IMR-90 (cell line): ENCODE measurements at regions not wholly inside any gene's neighbourhood (a gene's known extent, or its start where the extent isn't known, plus 50 kb on each side); places are given as distances from the start of the nearest gene placed in this dataset.

Source experiments
- ATAC-seq: fragments of 200-7000 bp; cut with Tn5 transposase; 2 replicates; pipeline ENCODE4 v1.9.1; 2020; ENCODE audit warnings: low read depth, mild to moderate bottlenecking, moderate library complexity
- BruUV-seq: library from RNA; stranded (reverse); fragments of 400-500 nt; replicated peaks from 2 replicates; lab custom pipeline; 2021; lab: Mats Ljungman, UMichigan
- CTCF ChIA-PET: fragments of 300-600 bp; formaldehyde crosslinking; extraction: SDS; loops from one replicate; lab custom pipeline; 2021; ENCODE audit warnings: antibody characterized with exemption; lab: Yijun Ruan, JAX
- POLR2A ChIA-PET: fragments of 300-600 bp; sonication (Branson Sonifier 250); formaldehyde crosslinking; loops from one replicate; lab custom pipeline; 2022; ENCODE audit warnings: antibody characterized with exemption; ENCODE audit not compliant: unreplicated experiment; lab: Charles Lee
- DNase-seq: peaks from one replicate; pipeline ENCODE4 v3.0.0; 2013
- H2AFZ ChIP-seq: replicated peaks from 2 replicates; pipeline ENCODE3; 2013; ENCODE audit warnings: low read length, mild to moderate bottlenecking; ENCODE audit not compliant: poor library complexity
- H2AK5ac ChIP-seq: 2 replicates; pipeline ENCODE4 v1.6.1; 2013; ENCODE audit warnings: low read depth, low read length, inconsistent platforms
- H2AK9ac ChIP-seq: replicated peaks from 2 replicates; pipeline ENCODE3; 2013; ENCODE audit warnings: mild to moderate bottlenecking, low read depth, low read length, moderate library complexity; ENCODE audit not compliant: poor library complexity
- H2BK120ac ChIP-seq: 2 replicates; pipeline ENCODE4 v1.6.1; 2013; ENCODE audit warnings: low read depth, low read length, inconsistent platforms
- H2BK15ac ChIP-seq: 3 replicates; pipeline ENCODE4 v1.6.1; 2013; ENCODE audit warnings: low read depth, low read length, inconsistent platforms
- H2BK20ac ChIP-seq: 2 replicates; pipeline ENCODE4 v1.6.1; 2013; ENCODE audit warnings: low read depth, mild to moderate bottlenecking, inconsistent platforms, low read length, moderate library complexity
- H2BK5ac ChIP-seq: 2 replicates; pipeline ENCODE4 v1.6.1; 2013; ENCODE audit warnings: mild to moderate bottlenecking, low read depth, low read length, inconsistent platforms; ENCODE audit not compliant: poor library complexity, severe bottlenecking
- H3K14ac ChIP-seq: replicated peaks from 2 replicates; pipeline ENCODE4 v1.6.1; 2013; ENCODE audit warnings: low read depth, low read length, inconsistent platforms
- H3K18ac ChIP-seq: 2 replicates; pipeline ENCODE4 v1.6.1; 2013; ENCODE audit warnings: low read depth, low read length, control low read depth
- H3K23ac ChIP-seq: 2 replicates; pipeline ENCODE4 v1.6.1; 2013; ENCODE audit warnings: low read depth, low read length, inconsistent platforms
- H3K27ac ChIP-seq: 2 replicates; pipeline ENCODE4 v1.5.1; 2013; ENCODE audit warnings: mild to moderate bottlenecking, control low read depth, low read length; ENCODE audit not compliant: insufficient read depth
- H3K27me3 ChIP-seq: 2 replicates; pipeline ENCODE4 v1.6.1; 2013; ENCODE audit warnings: low read length; ENCODE audit not compliant: control insufficient read depth, insufficient read depth
- H3K36me3 ChIP-seq: 2 replicates; pipeline ENCODE4 v1.6.1; 2013; ENCODE audit warnings: low read length, mixed read lengths; ENCODE audit not compliant: control insufficient read depth, insufficient read depth
- H3K4ac ChIP-seq: 2 replicates; pipeline ENCODE4 v1.6.1; 2013; ENCODE audit warnings: low read depth, low read length, inconsistent platforms
- H3K4me1 ChIP-seq: 2 replicates; pipeline ENCODE4 v1.6.1; 2013; ENCODE audit warnings: low read length, mixed read lengths; ENCODE audit not compliant: control insufficient read depth, insufficient read depth
- H3K4me2 ChIP-seq: 2 replicates; pipeline ENCODE4 v1.6.1; 2013; ENCODE audit warnings: low read depth, mild to moderate bottlenecking, control low read depth, low read length, moderate library complexity
- H3K4me3 ChIP-seq: 2 replicates; pipeline ENCODE4 v1.5.1; 2013; ENCODE audit warnings: low read depth, mild to moderate bottlenecking, control low read depth, low read length, moderate library complexity; ENCODE audit not compliant: insufficient read depth
- H3K56ac ChIP-seq: 2 replicates; pipeline ENCODE4 v1.6.1; 2013; ENCODE audit warnings: low read length, inconsistent platforms; ENCODE audit not compliant: insufficient read depth; ENCODE audit errors: extremely low read depth
- H3K79me1 ChIP-seq, 2 experiments: 2 replicates each; pipeline ENCODE4 v1.6.1; 2013; ENCODE audit warnings: low read length in 2 of 2, inconsistent platforms in 1 of 2, low read depth in 1 of 2
- H3K9ac ChIP-seq: 2 replicates; pipeline ENCODE4 v1.6.1; 2013; ENCODE audit warnings: low read depth, low read length, control low read depth
- H3K9me1 ChIP-seq: 2 replicates; pipeline ENCODE4 v1.6.1; 2013; ENCODE audit warnings: low read length, inconsistent platforms; ENCODE audit not compliant: insufficient read depth
- H3K9me3 ChIP-seq: 2 replicates; pipeline ENCODE4 v1.6.1; 2013; ENCODE audit warnings: low read length; ENCODE audit not compliant: control insufficient read depth, insufficient read depth
- H4K20me1 ChIP-seq: 2 replicates; pipeline ENCODE4 v1.6.1; 2013; ENCODE audit warnings: low read length, inconsistent platforms; ENCODE audit not compliant: insufficient read depth
- H4K5ac ChIP-seq: 2 replicates; pipeline ENCODE4 v1.6.1; 2013; ENCODE audit warnings: mild to moderate bottlenecking, low read depth, low read length, control low read depth
- H4K8ac ChIP-seq, 2 experiments: 2 replicates each; pipeline ENCODE4 v1.6.1; 2013; ENCODE audit warnings: low read depth in 2 of 2, low read length in 2 of 2, control low read depth in 1 of 2, inconsistent platforms in 1 of 2
- H4K91ac ChIP-seq: 2 replicates; pipeline ENCODE4 v1.6.1; 2013; ENCODE audit warnings: low read depth, low read length, inconsistent platforms; ENCODE audit not compliant: insufficient read depth
- CHD1 ChIP-seq: IDR thresholded peaks from 2 replicates; pipeline ENCODE4 v1.6.1; 2012; ENCODE audit warnings: low read depth, low read length, improper control_type of control experiment
- FOS ChIP-seq: fragments of 150-350 bp; IDR thresholded peaks from 2 replicates; pipeline ENCODE4 v1.6.1; 2016; ENCODE audit warnings: low read depth, low read length
- MAFK ChIP-seq: IDR thresholded peaks from 2 replicates; pipeline ENCODE4 v1.6.1; 2012; ENCODE audit warnings: low read depth, low read length, improper control_type of control experiment
- MAZ ChIP-seq: IDR thresholded peaks from 2 replicates; pipeline ENCODE4 v1.6.1; 2012; ENCODE audit warnings: low read depth, mild to moderate bottlenecking, low read length, improper control_type of control experiment, moderate library complexity, borderline replicate concordance
- MXI1 ChIP-seq: IDR thresholded peaks from 2 replicates; pipeline ENCODE4 v1.6.1; 2012; ENCODE audit warnings: low read depth, mild to moderate bottlenecking, low read length, moderate library complexity, borderline replicate concordance
- NFE2L2 ChIP-seq: fragments of 150-350 bp; IDR thresholded peaks from 2 replicates; pipeline ENCODE4 v1.6.1; 2016; ENCODE audit warnings: low read depth, mild to moderate bottlenecking, low read length
- POLR2A ChIP-seq: IDR thresholded peaks from 2 replicates; pipeline ENCODE4 v1.6.1; 2012; ENCODE audit warnings: mild to moderate bottlenecking, low read depth, low read length
- RCOR1 ChIP-seq: IDR thresholded peaks from 2 replicates; pipeline ENCODE4 v1.6.1; 2012; ENCODE audit warnings: mild to moderate bottlenecking, low read length, improper control_type of control experiment; ENCODE audit not compliant: insufficient replicate concordance
- RFX5 ChIP-seq: IDR thresholded peaks from 2 replicates; pipeline ENCODE4 v1.8.0; 2012; ENCODE audit warnings: low read depth, mild to moderate bottlenecking, low read length, moderate library complexity
- SMC3 ChIP-seq: fragments of 150-350 bp; IDR thresholded peaks from 2 replicates; pipeline ENCODE4 v1.6.1; 2016; ENCODE audit warnings: low read depth, mild to moderate bottlenecking, antibody characterized with exemption, low read length, moderate library complexity
- WGBS, 2 experiments: methylation state at CpG; one replicate each; pipeline versions ENCODE4 v1.1.5 to v1.1.7; 2013; ENCODE audit warnings: missing lambda C conversion rate in 2 of 2; ENCODE audit not compliant: insufficient read length in 1 of 2; ENCODE audit errors: extremely low coverage in 2 of 2; 5-methylcytosine and 5-hydroxymethylcytosine counted together
- dilution Hi-C: fragments of 300-500 bp; cut with HindIII; formaldehyde crosslinking; loops from one replicate; pipeline ENCODE4 v1.14.3; 2018; ENCODE audit warnings: low sequenced_read_pairs; ENCODE audit not compliant: unreplicated experiment
- in situ Hi-C: fragments of 300-500 bp; cut with MboI; formaldehyde crosslinking; loops from 3 replicates; pipeline ENCODE4 v1.14.3; 2019; ENCODE audit warnings: low sequenced_read_pairs, inconsistent platforms, mixed read lengths
- intact Hi-C: fragments of 100-400 bp; cut with micrococcal nuclease; formaldehyde crosslinking; loops from 2 replicates; pipeline ENCODE4 v1.10.0; 2022
- TF ChIP-seq, protein P1 (sequence below): fragments of 150-350 bp; IDR thresholded peaks from 2 replicates; pipeline ENCODE4 v1.6.1; 2016; ENCODE audit warnings: low read depth, mild to moderate bottlenecking, low read length, moderate library complexity, borderline replicate concordance
- TF ChIP-seq, protein P2 (sequence below): conservative IDR thresholded peaks from 2 replicates; pipeline ENCODE4 v1.5.1; 2012; ENCODE audit warnings: mild to moderate bottlenecking, low read depth, low read length, improper control_type of control experiment
- TF ChIP-seq, protein P3 (sequence below): fragments of 150-350 bp; IDR thresholded peaks from 2 replicates; pipeline ENCODE4 v1.6.1; 2017; ENCODE audit warnings: mild to moderate bottlenecking, antibody characterized with exemption, low read length, low read depth

DNA sequence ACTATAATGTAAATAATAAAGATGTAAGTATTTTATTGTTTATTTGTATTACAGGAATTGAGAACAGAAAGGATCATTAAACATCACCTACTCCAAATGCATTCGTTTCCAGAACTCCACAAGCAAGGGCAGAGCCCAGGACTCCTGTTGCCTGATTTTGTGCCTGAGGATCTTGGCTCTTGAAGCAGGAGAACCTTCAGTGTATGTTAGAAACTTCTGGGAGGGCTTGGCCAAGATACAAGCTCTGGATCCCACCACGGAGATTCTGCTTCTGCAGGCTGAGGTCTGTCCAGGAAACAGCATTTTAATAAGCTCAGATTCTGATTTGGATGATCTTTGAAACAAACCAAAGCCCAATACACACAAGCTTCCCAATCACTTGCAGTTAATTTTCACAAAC is 142.4 kb upstream of the SOX11 start:
- Histone ChIP-seq H2AK9ac (no peak overlapping the region), H3K9me3 (no peaks in the 10 kb centered on the region), H2BK20ac (no peak overlapping the region), H3K9ac (no peak overlapping the region), H2BK120ac (no peak overlapping the region), H3K27me3 (no peaks in the 10 kb centered on the region; the same call in 1 of the 2 replicates), H4K91ac (no peak overlapping the region), H3K23ac (no peak overlapping the region), H4K5ac (no peak overlapping the region), H3K14ac (no peak overlapping the region), H3K27ac (no peak overlapping the region), H3K4me1 (no peaks in the 10 kb centered on the region; the same call in 1 of the 2 replicates), H2BK15ac (no peak overlapping the region), H3K79me1 (no peaks in the 10 kb centered on the region), H3K4me2 (no peak overlapping the region), H2AFZ (no peak overlapping the region), H3K18ac (no peak overlapping the region), H4K8ac (no peak overlapping the region), H3K36me3 (no peaks in the 10 kb centered on the region), H3K56ac (no peak overlapping the region), H4K20me1 (no peaks in the 10 kb centered on the region), H3K4ac (no peak overlapping the region), H2BK5ac (no peak overlapping the region), H3K9me1 (no peaks in the 10 kb centered on the region), H2AK5ac (no peak overlapping the region), H3K4me3 (no peak overlapping the region)
- no TSS peak for BruUV-seq
- dilution Hi-C loops = no loop called here
- TF ChIP-seq MAFK = no peak
- TF ChIP-seq, protein P1, sequence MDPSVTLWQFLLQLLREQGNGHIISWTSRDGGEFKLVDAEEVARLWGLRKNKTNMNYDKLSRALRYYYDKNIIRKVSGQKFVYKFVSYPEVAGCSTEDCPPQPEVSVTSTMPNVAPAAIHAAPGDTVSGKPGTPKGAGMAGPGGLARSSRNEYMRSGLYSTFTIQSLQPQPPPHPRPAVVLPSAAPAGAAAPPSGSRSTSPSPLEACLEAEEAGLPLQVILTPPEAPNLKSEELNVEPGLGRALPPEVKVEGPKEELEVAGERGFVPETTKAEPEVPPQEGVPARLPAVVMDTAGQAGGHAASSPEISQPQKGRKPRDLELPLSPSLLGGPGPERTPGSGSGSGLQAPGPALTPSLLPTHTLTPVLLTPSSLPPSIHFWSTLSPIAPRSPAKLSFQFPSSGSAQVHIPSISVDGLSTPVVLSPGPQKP = no peak
- TF ChIP-seq CHD1 = no peak
- no peak for TF ChIP-seq FOS
- TF ChIP-seq NFE2L2 = no peak
- TF ChIP-seq RFX5 = no peak
- TF ChIP-seq MXI1 = no peak
- no peak for TF ChIP-seq SMC3
- no peak for TF ChIP-seq POLR2A
- TF ChIP-seq MAZ = no peak
- TF ChIP-seq, protein P2, sequence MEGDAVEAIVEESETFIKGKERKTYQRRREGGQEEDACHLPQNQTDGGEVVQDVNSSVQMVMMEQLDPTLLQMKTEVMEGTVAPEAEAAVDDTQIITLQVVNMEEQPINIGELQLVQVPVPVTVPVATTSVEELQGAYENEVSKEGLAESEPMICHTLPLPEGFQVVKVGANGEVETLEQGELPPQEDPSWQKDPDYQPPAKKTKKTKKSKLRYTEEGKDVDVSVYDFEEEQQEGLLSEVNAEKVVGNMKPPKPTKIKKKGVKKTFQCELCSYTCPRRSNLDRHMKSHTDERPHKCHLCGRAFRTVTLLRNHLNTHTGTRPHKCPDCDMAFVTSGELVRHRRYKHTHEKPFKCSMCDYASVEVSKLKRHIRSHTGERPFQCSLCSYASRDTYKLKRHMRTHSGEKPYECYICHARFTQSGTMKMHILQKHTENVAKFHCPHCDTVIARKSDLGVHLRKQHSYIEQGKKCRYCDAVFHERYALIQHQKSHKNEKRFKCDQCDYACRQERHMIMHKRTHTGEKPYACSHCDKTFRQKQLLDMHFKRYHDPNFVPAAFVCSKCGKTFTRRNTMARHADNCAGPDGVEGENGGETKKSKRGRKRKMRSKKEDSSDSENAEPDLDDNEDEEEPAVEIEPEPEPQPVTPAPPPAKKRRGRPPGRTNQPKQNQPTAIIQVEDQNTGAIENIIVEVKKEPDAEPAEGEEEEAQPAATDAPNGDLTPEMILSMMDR = no peak
- TF ChIP-seq, protein P3, sequence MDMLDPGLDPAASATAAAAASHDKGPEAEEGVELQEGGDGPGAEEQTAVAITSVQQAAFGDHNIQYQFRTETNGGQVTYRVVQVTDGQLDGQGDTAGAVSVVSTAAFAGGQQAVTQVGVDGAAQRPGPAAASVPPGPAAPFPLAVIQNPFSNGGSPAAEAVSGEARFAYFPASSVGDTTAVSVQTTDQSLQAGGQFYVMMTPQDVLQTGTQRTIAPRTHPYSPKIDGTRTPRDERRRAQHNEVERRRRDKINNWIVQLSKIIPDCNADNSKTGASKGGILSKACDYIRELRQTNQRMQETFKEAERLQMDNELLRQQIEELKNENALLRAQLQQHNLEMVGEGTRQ = no peak
- no peak for TF ChIP-seq RCOR1
- ChIA-PET CTCF (no interaction called here), POLR2A (no interaction called here)
- in situ Hi-C loops = no loop called here
- WGBS, 2 experiments = 0% methylated on average over 1 of the region's 2 CpGs; no CpG with 5 or more reads in 1 of the 2 experiments
- DNase-seq = no peak
- no peak for ATAC-seq
- intact Hi-C loops = no loop called here
